Ishikawa (cell line): ENCODE measurements at regions not wholly inside any gene's neighbourhood (a gene's known extent, or its start where the extent isn't known, plus 50 kb on each side); places are given as distances from the start of the nearest gene placed in this dataset.

Experiments used
- CEBPB ChIP-seq: IDR thresholded peaks from 2 replicates; pipeline ENCODE4 v1.6.1; 2012
- EP300 ChIP-seq: IDR thresholded peaks from 2 replicates; pipeline ENCODE4 v1.6.1; 2012; ENCODE audit warnings: borderline replicate concordance
- MAX ChIP-seq: IDR thresholded peaks from 2 replicates; pipeline ENCODE4 v1.6.1; 2012
- NFIC ChIP-seq: IDR thresholded peaks from 2 replicates; pipeline ENCODE4 v1.6.1; 2012
- TAF1 ChIP-seq: IDR thresholded peaks from 2 replicates; pipeline ENCODE4 v1.6.1; 2012; ENCODE audit warnings: low read depth, mild to moderate bottlenecking

- no peak for TF ChIP-seq NFIC
- TF ChIP-seq CEBPB = no peak
- no peak for TF ChIP-seq MAX
- no peak for TF ChIP-seq EP300
- TF ChIP-seq TAF1 = no peak
These were observed 75.3 kb downstream of the TMEM167A start for GRCh38 chr5:83001796-83002381.
